ENCODE measurements at regions not wholly inside any gene's neighbourhood (a gene's known extent, or its start where the extent isn't known, plus 50 kb on each side); places are given as distances from the start of the nearest gene placed in this dataset.
"Not testable (repeated sequence)": the region's sequence is repeated elsewhere in the genome, so short reads cannot be mapped to it uniquely, and the experiment has no call there.

GRCh38 chr2:72078773-72079172, 68.9 kb downstream of the CYP26B1 start:
- Mint-ChIP-seq H3K9me3 (peaks cover 17% of the 10 kb centered on the region), H3K27ac (no peak overlapping the region), H3K4me1 (no peaks in the 10 kb centered on the region), H3K4me3 (no peak overlapping the region), H3K36me3 (ENCODE audit: low read depth) (no peaks in the 10 kb centered on the region), H3K27me3 (ENCODE audit: low read depth) (peaks cover 13% of the 10 kb centered on the region)
- TF ChIP-seq CTCF (IDR thresholded peaks at IDR 0.05; ENCODE audit: unreplicated experiment in 3 of 3), result no peak

- no peaks in the 10 kb centered on the region for H3K4me1 Mint-ChIP-seq
- no peak for TF ChIP-seq CTCF (IDR thresholded peaks at IDR 0.05; ENCODE audit: unreplicated experiment in 3 of 3)
- peaks cover 4% of the 10 kb centered on the region for H3K27me3 Mint-ChIP-seq (ENCODE audit: low read depth)
- no peaks in the 10 kb centered on the region for H3K36me3 Mint-ChIP-seq (ENCODE audit: low read depth)
- H3K9me3 Mint-ChIP-seq, result peaks cover 25% of the 10 kb centered on the region
- no peak overlapping the region for H3K4me3 Mint-ChIP-seq
- no peak overlapping the region for H3K27ac Mint-ChIP-seq
Measured at GRCh38 chr2:72077702-72078169, 69.9 kb downstream of the CYP26B1 start.

- H3K9me3 Mint-ChIP-seq, result peaks cover 29% of the 10 kb centered on the region
- not testable (repeated sequence) for H3K4me1 Mint-ChIP-seq; H3K36me3 Mint-ChIP-seq (ENCODE audit: low read depth); H3K4me3 Mint-ChIP-seq; H3K27ac Mint-ChIP-seq; H3K27me3 Mint-ChIP-seq (ENCODE audit: low read depth)
Measured at GRCh38 chr2:72073373-72073772, 74.3 kb downstream of the CYP26B1 start.

- H3K27ac Mint-ChIP-seq; H3K4me1 Mint-ChIP-seq; H3K36me3 Mint-ChIP-seq (ENCODE audit: low read depth); H3K27me3 Mint-ChIP-seq (ENCODE audit: low read depth); H3K9me3 Mint-ChIP-seq; H3K4me3 Mint-ChIP-seq: not testable (repeated sequence)
Measured at GRCh38 chr2:72064197-72064596, 83.5 kb downstream of the CYP26B1 start.

DNA sequence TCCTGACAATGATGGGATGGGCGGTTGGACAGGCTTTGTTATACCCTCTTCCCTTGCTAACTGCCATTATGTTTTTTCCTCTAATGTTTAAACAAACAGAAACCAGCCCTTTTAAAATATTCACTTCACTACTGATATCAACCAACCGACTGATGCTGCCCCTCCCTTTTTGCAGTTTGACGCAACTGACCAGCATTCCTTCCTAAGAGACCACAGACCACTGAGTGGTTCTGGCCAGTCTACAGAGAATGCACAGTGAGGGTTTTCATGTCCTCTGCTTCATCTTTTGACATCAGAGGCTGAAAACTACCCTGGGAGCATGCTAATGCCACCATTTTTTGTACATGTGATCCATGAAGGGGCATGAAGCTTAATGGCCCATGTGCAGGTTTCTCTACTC, 85.3 kb downstream of the CYP26B1 start:
- Mint-ChIP-seq H3K36me3 (ENCODE audit: low read depth) (no peaks in the 10 kb centered on the region), H3K27me3 (ENCODE audit: low read depth) (peaks cover 19% of the 10 kb centered on the region), H3K4me3 (no peak overlapping the region), H3K9me3 (peaks cover 11% of the 10 kb centered on the region), H3K4me1 (no peaks in the 10 kb centered on the region), H3K27ac (no peak overlapping the region)
- no peak for TF ChIP-seq CTCF (IDR thresholded peaks at IDR 0.05; ENCODE audit: unreplicated experiment in 3 of 3)

GRCh38 chr2:72057308-72057707, 90.4 kb downstream of the CYP26B1 start:
- no peak for TF ChIP-seq CTCF (IDR thresholded peaks at IDR 0.05; ENCODE audit: unreplicated experiment in 3 of 3)
- peaks cover 17% of the 10 kb centered on the region for H3K9me3 Mint-ChIP-seq

GRCh38 chr2:72051971-72052505, 95.6 kb downstream of the CYP26B1 start:
- TF ChIP-seq CTCF (IDR thresholded peaks at IDR 0.05; ENCODE audit: unreplicated experiment in 3 of 3), result no peak
- Mint-ChIP-seq H3K4me1 (no peaks in the 10 kb centered on the region), H3K4me3 (no peak overlapping the region), H3K27ac (no peak overlapping the region), H3K27me3 (ENCODE audit: low read depth) (peaks cover 3% of the 10 kb centered on the region), H3K36me3 (ENCODE audit: low read depth) (no peaks in the 10 kb centered on the region), H3K9me3 (peaks cover 21% of the 10 kb centered on the region)

More at GRCh38 chr2:72057308-72057707, 90.4 kb downstream of the CYP26B1 start:
- Mint-ChIP-seq H3K27ac (no peak overlapping the region), H3K4me3 (no peak overlapping the region), H3K36me3 (ENCODE audit: low read depth) (no peaks in the 10 kb centered on the region), H3K4me1 (no peaks in the 10 kb centered on the region), H3K27me3 (ENCODE audit: low read depth) (peaks cover 17% of the 10 kb centered on the region)

Data from nephron (organoid).